GM19043 (cell line): ENCODE measurements at regions not wholly inside any gene's neighbourhood (a gene's known extent, or its start where the extent isn't known, plus 50 kb on each side); places are given as distances from the start of the nearest gene placed in this dataset.
"Not testable (repeated sequence)": the region's sequence is repeated elsewhere in the genome, so short reads cannot be mapped to it uniquely, and the experiment has no call there.

ENCODE experiments used
- ATAC-seq: cut with Tn5 transposase; IDR thresholded peaks from one replicate; pipeline ENCODE4 v1.9.1; 2021; ENCODE audit warnings: low read depth; ENCODE audit not compliant: unreplicated experiment

DNA sequence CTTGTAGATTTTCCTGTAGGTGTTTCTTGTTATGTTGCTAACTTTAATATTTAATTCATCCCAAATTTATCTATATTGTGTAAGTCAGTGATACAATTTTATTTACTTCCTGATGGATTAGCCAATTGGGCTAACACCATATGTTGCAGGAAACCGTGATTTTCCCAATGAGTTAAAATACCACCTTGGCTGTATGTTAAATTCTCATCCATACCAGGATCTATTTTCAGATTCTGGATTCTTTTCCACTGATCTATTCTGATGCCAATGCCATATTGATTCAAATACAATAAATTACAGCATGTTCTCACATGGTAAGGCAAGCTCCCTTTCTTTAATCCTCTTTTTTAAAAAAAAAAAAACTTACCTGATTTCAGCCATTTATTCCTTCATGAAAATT lies 85.8 kb upstream of the DNAJC10 start:
- no peak for ATAC-seq

- ATAC-seq: no peak
Observed at GRCh38 chr2:182631299-182631698, 84.8 kb upstream of the DNAJC10 start.

DNA sequence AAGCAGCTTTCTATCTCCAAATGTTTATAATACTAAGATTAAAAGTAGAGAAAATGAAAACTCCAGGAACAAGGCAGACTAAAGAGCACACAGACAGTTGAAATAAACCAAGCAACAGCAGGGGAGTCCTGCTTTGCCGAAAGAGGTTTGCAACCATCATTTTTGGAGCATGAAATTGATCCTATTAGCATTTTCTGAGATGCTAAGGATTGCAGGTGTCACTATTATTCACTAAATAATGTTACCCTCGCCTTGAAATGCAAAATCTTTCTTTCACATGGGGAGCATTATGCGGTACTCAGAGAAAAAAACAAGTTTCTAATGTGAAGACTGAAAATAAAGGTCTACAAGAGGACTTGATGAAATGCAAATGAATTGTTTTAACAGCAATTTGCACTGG lies 81.7 kb upstream of the DNAJC10 start:
- ATAC-seq: no peak

DNA sequence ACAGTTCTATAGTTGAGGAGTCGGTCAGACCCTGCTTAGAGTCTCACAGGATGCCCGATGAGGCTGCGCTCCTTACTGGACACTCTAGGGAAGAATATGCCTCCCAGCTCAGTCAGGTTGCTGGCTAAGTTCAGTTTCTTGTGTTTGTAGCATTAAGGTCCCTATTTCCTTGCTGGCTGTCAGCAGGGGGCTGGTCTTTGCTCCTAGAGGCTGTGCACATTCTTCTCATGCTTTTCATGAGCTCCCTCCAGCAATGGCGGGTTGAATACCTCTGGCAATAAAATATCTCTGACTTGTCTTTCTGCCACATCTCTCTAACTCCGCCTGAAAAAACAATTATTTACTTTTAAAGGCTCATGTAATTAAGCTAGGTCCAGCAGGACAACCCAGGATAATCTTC lies 79.4 kb upstream of the DNAJC10 start:
- ATAC-seq: no peak

DNA sequence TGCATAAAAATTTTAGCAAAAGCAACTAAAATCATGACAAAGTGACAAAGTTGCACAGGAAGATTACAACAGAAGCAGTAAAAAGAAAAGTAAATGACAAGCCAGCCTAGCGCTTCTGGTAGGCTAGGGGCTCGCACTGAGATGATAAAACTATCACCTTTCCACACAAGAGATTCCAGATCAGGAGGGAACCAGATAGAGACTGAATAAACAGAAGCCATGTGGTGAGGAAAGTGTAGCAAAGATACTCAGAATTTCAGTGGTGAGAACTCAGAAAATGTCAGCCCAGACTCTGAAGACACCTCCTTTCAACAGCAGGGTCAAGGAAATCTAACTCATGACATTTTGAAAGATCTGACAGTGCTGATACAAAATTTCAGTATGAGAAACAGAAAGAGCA lies 77.4 kb upstream of the DNAJC10 start:
- no peak for ATAC-seq

DNA sequence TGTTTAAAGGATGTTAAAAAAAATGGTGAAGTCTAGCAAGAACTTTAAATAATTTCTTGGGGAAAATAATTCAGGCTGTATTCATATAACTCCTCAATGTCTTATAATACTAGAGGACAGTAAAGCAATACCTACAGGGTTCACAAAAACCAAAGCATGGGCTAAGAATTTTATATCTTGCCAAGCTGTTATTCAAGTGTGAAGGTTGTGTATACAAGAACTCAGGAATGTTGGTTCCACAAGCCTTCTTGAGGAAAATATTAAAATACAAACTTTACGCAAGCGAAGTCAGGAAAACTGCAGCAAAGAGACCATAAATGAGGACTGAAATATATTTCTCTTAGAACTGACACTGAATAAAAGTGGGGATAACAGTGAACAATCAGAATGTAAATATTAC lies 76.1 kb upstream of the DNAJC10 start:
- no peak for ATAC-seq

- peak; percentile 97 for ATAC-seq
Observed at GRCh38 chr2:182642328-182642727, 73.7 kb upstream of the DNAJC10 start.

GRCh38 chr2:182646763-182647498 lies 69.1 kb upstream of the DNAJC10 start:
- ATAC-seq: no peak

GRCh38 chr2:182647499-182647787 lies 68.6 kb upstream of the DNAJC10 start:
- ATAC-seq: no peak

DNA sequence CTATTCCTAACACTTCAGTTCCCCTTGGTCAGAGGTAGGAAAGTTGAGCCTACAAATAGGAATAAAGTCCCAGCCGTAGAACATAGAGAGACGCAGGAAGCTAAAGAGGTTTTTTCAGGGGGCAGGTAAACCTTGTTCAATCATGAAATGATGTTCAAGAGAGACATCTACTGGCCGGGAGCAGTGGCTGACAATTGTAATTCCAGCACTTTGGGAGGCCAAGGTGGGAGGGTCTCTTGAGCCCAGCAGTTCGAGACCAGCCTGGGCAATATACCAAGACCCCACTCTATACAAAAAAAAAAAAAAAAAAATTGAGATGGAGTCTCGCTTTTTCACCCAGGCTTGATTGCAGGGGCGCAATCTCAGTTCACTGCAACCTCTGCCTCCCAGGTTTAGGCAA lies 66.7 kb upstream of the DNAJC10 start:
- no peak for ATAC-seq

GRCh38 chr2:182650704-182651103 lies 65.4 kb upstream of the DNAJC10 start:
- ATAC-seq: peak; percentile 37

GRCh38 chr2:182652326-182652725 lies 63.7 kb upstream of the DNAJC10 start:
- no peak for ATAC-seq

DNA sequence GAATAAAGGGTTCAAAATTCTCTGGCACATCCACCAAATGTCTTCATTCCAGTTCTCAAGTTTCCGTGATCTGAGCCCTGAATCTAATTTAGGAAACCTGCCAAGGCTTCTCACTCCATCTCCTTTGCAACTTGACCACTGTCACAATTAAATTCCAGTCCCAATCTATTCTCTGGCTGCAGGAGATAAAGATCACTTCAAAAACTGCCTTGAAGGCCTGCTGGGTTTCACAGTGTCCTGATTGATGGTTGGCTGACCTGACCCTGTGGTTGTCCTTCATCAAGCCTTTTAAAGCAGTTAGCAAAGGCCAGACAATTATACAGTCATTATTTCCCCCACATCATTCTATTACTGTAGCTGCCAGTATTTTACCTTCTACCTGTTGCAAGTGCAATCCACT lies 60.3 kb upstream of the DNAJC10 start:
- ATAC-seq: no peak

GRCh38 chr2:182664212-182664611 lies 51.8 kb upstream of the DNAJC10 start:
- ATAC-seq: no peak

- not testable (repeated sequence) for ATAC-seq
Observed at GRCh38 chr2:182665500-182665899, 50.6 kb upstream of the DNAJC10 start.
